ENCODE measurements at regions not wholly inside any gene's neighbourhood (a gene's known extent, or its start where the extent isn't known, plus 50 kb on each side); places are given as distances from the start of the nearest gene placed in this dataset.

GRCh38 chr6:74742793-74743508, 462.9 kb downstream of the COL12A1 start:
- TF ChIP-seq CTCF (IDR thresholded peaks at IDR 0.05), result no peak
- TF ChIP-seq POLR2A (IDR thresholded peaks at IDR 0.05), result no peak
